Amniotic stem cell (primary cell): ENCODE measurements at regions not wholly inside any gene's neighbourhood (a gene's known extent, or its start where the extent isn't known, plus 50 kb on each side); places are given as distances from the start of the nearest gene placed in this dataset.

Source experiments
- DNase-seq: peaks from one replicate; lab custom pipeline; 2025; lab: John Stamatoyannopoulos, UW

DNA sequence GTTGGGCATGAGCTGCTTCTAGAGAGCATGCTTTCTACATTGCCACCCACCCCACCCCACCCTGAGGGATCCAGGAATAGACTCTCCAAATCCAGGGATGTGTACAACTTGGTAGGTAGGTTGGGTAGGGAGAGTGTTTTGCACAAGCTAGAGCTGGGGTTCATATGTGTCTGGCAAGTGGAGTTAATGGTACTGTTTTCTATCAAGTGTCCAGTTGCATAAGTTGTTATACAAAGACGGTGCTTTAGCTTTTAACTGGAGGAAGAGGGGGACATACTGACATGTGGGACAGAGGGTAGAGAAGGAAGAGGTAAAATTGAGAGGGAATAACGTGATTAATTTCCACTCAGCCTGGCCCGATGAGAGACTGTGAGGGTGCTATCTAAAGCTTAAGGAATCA, 51.0 kb upstream of the TNC start:
- no peak for DNase-seq

DNA sequence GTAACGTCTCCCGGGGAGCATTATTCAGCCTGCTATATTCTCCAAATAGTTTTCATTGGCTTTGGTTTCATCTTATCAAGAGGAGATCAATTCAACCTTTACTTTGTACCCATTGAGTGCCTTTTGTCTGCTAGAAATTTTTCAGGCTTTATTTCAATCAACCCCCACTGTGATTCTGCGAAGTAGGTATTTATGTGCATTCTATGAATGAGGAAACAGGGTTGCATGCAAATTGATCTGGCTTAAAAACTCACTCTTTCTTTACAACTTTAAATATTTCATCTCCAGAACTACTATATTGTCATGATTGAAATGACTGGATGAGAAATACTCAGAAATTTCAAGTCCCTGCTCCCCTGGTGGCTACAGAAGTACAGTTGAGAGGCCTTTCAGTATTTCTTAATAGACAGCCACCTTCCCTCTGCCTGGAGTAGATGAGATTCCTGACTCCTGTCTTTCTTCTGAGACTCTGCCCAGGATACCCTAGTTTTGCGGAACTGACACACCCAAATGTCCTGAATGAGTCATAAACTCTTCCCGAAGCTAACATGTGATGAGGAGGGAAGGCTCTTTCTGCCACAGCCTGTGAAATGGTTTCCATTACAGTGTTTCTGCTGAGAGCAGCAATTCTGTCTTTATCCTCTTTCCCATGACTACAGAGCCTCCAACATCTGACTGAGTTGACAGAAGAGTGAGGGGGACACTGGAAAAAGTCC, 52.6 kb upstream of the TNC start:
- DNase-seq: no peak

DNA sequence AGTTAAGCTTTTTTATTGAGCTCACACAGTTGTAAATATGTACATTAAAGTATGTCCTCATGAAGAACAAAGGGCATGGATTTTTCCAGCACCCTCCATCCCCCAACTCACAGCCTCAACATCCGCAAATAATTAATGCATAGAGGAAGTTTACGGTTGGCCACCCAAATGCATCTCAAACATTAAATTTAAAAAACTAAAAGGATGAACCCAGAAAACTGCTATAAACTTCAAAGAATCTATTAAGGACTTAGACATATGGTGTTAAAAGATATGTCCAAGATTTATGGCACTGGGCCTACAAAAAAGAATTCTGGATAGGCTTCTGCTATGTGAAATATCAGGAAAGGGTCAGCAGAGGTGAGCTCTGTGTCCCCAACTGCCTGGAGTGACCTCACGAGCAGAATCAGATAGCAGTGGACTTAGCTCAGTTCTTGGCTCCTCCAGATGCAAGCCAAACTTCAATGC, 54.0 kb upstream of the TNC start:
- no peak for DNase-seq

DNA sequence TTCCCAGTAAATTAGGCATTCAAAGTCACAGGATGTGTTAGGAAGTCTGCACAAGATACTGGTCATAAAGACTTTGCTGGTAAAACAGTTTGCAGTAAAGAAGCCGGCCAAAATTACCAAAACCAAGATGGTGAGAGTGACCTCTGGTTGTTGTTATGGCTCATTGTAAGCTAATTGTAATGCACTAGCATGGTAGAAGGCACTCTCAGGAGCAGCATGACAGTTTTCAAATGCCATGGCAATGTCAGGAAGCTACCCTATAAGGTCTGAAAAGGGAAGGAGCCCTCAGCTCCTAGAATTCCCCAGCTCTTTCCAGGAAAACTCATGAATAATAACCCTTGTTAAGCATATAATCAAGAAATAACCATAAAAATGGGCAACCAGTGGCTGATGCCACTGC, 64.3 kb upstream of the TNC start:
- DNase-seq: no peak

DNA sequence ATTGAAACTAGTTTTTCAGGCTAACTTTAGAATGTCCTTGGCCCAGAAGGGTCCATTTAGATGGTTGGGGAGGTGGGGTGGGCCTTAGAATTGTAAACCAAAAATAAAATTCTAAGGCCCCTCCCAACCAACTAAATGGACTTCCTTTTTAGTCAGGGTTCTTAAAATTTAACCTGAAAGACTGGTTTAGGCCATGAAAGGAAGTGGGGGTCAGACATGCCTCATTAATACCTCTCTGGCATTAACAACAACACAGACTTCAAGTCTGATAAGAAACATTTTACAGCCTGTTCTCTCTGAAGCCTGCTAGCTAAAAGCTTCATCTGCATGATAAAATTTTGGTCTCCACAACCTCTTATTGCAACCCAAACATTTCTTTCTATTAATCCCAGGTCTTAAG, 65.5 kb upstream of the TNC start:
- no peak for DNase-seq

DNA sequence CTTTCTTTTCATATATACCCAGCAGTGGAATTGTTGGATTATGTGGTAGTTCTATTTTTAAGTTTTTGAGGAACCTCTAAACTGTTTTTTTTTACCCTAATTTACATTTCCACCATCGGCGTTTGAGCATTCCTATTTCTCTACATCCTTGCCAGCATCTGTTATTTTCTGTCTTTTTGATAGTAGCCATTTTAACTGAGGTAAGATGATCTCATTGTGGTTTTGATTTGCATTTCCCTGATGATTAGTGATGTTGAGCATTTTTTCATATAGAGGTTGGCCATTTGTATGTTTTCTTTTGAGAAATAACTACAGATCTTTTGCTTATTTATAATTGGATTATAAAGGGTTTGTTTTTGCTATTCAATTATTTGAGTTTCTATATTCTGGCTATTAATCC, 71.7 kb upstream of the TNC start:
- no peak for DNase-seq

DNA sequence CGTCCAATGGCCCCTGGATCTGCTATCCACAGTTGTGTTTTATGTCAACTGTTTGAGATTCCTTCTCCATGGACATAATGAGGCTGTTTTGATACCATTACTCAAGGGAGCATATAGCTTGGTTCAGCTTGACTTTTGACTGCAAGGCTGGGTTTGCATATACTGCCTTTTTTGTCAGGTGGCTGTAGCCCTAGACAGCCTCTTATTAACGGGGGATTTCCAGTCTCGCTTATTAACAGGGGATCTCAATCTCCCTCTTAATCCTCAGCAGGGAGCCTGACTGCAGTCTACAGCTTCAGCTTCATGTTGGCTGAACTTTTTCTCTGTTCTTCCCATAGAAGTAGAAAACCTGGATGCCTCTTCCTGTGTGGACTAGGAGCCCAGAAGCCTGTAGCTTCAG, 73.7 kb upstream of the TNC start:
- no peak for DNase-seq

DNA sequence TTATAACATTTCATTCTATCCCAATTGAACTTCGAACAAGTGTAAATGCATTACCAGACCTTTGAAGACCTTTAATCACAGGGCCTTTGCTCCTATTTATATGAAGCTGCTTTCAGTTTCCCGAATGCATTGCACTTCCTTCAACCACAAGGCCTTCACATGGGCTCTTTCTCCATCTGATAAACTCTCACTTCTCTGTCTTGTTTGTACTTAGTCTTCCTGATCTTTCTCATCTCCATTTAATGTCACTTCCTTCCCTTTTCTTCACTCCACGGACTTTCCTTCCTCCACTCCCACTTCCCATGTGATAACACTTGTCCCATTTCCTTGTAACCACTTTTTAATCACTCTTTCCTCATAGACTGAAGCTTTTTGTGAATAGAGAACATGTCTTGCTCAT, 74.3 kb upstream of the TNC start:
- DNase-seq: no peak

DNA sequence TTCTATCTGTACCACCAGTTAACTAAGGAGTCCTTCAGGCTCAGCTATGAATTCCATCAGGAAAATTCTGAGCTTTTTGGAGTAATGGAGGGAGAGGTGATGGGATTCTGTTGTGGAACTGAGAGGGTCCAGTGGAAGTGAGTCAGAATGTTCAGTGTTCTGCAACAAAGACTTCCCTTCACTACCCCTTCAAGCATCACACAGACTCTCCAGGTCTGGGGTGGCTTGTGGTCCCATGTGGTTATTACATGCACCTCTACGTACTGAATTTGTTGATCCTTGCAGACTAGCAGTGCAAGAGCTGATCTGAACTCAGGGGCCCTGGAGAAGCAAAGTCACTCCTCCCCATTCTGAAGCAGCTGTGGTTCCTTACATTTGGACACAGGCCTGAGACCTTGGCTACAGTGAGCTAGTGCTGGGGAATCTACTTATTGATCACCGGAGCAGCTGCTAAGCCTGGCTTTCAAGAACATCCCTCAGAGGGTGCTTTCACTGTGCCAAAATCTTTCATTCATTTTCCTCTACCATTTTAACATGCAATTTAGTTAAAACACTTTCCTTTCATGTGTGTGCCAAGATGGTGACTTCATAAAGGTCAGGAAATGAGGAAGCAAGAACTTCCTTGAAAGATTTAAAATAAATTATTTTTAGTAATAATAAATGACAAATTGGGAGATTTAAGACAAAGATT, 75.0 kb upstream of the TNC start:
- no peak for DNase-seq

DNA sequence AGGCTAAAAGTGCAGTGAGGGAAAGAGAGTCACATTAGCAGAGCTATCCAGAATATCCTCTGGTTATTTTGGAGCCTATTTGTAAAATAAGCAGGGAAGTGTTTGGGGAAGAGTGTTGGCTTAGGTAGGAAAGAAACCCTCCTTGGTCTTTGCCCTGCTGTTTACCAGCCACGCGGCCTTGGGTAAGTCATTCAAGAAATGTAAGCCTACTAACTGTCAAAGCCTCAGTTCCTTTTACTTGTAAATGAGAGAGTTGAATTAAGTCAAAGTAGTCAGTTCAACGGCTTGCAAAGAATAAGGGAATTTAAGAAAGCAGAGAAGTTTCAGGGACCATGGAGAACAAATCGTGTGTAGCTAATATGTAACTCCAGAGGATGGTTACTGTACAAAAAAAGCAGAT, 75.8 kb upstream of the TNC start:
- no peak for DNase-seq

DNA sequence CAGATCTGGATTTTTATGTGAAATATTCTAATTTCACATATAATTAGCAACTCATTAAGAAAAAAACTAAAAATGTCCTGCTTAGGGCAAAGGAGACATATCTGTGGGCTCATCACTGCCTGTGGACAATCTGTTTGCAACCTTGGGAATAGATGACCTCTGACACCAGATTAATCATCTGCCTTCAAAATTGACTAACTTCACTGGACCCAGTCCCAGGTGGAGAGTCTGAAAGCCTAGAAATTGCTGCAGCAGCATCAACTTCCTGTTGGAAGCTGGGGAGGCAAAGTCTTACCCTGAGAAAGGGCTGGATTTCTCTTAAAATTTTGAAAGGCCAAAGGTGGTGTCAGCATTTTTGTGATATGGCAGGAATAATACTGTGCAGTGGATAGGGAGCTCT, 76.3 kb upstream of the TNC start:
- no peak for DNase-seq

DNA sequence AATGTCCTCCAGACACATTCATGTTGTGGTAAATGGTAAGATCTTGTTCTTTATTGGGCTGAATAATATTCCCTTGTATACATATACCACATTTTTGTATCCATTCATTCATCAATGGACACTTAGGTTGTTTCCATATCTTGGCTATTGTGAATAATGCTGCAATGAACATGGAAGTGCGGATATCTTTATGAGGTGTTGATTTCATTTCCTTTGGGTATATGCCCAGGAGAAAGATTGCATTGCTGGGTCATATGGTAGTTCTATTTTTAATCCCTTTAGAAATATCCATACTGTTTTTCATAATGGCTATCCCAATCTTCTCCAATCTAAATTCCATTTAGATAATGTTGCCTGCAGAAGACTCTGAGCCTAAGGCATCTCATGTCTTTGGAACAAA, 78.0 kb upstream of the TNC start:
- DNase-seq: no peak

DNA sequence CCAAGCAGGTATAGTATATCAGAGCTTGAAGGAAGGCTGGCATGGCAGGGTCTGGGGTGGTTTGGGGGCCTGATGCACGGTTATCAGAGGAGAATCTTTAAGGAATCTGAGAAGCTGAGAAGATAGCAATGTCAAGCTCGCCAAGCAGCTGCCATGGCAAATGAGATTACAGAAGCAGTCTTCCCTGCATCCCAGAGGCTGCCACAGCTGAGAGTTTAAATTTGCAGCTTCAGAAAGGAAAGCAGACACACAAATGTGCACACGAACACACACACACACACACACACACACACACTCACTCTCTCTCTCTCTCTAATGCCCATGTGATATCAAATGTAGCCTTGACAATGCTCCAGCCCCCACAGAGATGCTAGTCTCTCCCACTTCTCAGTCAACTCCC, 79.0 kb upstream of the TNC start:
- DNase-seq: no peak

DNA sequence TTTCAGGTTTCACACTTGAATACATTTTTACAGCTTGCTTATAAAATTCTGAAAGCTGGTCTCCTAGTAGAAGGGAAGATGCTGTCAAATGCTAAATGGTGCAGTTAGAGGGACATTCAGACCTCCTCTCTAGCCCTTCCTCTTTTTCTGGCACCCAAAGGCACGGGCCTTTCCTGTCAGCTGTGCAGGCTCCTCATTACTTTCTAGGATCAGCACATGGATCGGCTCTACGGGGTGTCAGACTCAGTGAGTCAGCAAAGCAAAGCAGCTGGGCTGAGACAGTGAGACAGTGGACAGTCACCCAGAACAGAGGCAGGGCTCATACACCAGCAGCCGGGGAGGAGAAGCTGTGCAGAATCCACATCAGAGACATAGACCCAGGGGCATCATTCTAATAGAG, 80.0 kb upstream of the TNC start:
- peak; percentile 22 for DNase-seq

DNA sequence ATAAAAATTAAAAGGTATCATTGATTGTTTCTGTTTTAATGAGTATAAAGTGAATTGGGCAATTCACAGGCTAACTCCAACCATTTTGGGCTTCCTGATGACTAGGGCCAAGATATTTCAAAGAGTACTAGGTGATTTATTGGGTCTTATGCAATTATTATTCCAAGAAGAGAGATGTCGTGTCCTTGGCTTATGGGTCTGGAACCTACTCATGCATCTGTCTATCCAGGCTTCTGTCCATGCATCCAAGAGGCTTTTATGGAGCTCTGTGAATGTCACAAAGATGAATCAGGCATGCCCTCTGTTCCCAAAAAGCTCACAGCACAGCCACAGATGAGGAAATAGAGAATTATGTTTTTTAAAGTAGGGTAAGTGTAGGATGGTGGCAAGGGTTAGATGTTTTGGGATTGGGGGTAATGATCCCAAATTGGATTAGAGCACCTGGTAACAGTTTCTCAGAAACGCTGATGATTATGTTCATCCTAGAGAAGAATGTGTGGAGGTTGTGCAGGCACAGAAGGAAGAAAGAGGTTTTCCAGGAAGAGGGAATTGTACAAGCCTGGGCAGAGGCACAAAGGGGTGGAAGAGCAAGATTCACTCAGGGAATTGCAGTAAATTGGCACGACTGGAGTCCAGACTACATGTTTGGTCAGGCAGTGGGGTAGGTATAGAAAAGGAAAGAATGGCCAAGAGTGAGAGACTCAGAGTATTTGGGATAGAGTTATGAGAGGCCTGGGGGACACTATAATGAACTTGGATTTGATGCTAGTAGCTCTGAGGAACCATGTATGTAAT, 83.0 kb upstream of the TNC start:
- no peak for DNase-seq

DNA sequence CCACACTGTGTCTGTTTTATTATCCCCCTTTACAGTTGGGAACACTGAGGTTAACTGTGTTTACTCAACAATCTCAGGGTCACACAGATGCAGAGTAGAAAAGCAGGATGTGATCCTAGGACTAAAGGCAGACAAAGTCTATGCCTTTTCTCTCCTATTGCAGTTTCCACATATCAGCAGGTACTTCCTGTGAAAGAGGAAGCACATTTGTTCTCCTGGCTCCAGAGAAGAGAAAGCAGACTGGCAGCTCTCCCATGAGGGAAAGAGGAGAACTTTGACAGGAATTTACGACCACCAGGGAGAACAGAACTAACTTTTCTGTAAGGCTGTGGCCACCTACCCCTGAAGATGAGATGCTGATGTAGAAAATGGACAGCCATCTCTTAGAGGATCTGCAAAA, 84.2 kb upstream of the TNC start:
- DNase-seq: no peak

DNA sequence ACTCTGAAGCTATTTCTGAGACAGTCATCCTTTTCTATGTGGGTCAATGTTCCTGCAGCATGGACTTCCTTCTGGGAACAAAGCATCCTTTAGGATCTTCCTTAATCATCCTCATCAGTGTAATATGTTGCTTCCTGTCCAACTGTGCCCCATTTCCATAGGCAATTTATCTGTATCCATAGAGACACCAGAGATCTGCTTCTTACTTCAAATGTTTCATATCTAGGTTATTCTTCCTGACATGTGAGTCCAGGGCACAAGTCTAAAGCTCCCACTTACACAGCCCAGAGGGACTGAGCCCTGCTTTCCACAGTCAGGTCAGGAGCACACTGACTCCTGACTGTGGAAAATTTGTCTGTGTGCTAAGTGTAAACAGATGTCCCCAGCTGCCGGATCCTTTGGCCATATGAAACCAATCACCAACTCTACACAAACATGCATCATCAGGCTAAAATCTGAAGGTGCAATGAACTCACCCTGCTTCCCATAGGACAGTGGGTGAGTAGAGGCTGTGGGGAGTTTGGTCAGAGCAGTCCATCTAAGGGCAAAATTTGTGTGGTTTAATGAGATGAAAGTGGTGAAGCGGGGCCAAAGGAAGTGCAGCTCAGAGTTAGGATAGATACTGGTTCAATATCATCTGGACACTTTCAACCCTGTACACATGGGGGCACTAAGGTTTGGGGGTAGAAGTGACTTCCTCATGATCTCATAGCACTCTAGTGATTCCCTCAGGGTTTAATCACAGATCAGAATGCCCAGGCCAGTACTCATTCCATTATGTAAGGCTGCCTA, 85.2 kb upstream of the TNC start:
- DNase-seq: peak; percentile 35

DNA sequence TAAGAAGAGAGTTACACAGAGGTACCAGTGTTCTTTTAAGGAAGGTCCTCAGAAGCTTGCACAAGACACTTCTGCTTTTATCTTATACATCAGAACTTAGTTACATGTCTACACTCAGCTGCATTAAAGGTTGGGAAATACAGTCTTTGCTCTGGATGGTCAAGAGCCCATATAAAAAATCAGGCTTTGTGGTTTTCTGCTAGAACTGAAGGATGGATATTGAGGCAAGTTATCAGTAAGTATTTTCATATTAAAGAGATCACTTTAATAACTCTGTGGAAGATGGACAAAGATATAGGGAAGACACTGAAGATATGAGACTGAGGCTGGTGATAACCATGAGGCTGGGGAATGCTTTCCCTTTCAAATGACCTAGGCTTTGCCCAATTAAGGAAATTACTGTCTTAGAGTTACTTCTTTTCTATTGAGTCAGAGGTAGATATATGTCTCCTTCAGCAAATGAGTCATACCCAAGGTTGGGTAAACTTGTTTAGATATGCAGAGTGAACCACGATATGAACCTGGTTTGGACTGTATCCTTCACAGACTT, 87.0 kb upstream of the TNC start:
- peak; percentile 30 for DNase-seq

DNA sequence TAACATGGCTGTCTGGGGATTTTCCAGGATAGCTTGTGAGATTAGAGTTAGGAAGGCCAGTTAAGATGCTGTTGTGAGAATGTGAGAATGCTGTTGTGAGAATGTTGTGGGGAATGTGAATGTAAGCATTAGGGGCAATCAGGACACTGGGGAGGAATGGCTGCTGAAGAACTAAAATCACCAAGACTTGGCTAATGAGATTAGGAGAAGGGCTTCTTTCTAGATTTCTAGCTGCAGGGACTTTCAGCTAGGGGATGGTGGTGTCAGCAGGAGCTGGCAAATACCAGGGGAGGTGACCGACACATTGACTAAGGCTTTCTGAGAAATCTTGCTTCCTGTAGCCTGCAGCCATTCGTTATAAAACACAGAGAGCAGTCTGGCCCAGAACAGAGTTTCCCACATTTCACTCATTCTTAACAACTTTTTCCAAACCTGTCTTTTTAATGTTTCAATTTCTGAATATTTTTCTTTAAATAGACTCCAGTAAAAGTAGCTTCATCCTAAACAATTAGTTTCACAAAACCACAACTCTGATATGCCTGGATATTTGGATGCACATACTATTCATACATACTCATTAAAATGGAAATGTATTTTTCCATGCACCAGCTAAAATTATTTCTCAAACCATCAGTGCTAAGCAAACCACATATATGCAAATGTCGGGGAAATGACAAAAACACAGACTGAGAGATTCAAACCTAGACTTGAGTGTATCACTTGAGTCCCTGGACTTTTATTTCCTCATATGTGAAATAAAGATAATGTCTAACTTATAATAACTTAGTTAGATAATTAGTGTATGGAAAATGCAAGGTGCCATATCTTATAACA, 89.3 kb upstream of the TNC start:
- DNase-seq: no peak

DNA sequence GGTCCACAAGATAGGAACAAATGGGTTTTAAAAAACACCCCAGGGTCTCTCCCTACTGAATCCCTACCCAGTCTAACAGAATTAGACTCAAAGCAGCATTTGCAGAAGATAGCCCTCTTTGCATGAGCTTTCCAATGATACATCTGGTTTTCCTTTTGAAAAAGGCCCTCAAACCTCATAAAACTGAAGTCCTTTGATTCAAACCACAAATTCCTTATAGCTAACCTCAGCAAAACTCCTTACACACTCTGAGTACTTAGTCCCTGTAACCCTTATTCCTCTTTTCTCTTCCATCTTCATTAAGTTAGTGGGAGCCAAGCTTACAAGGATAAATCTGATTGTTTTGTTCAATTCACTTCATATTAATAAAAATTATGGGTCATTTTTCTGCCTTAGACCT, 90.5 kb upstream of the TNC start:
- peak; percentile 21 for DNase-seq
